Gastroesophageal sphincter (tissue), 3 donors: ENCODE measurements at regions not wholly inside any gene's neighbourhood (a gene's known extent, or its start where the extent isn't known, plus 50 kb on each side); places are given as distances from the start of the nearest gene placed in this dataset.

ENCODE experiments used
- POLR2A ChIP-seq, 2 donors: fragments of 450-650 bp; IDR thresholded peaks; one replicate each; pipeline ENCODE4 v1.6.1; 2017; ENCODE audit warnings: antibody characterized with exemption in 2 of 2, mild to moderate bottlenecking in 2 of 2, moderate library complexity in 1 of 2
- TF ChIP-seq, protein P1 (sequence below), 4 experiments: fragments of 200-600 bp in 2 of 4; fragments of 450-650 bp in 2 of 4; sonication (generic) in 1 of 4; IDR thresholded peaks; one replicate each; pipeline ENCODE4 v1.5.1; 2017 to 2019; ENCODE audit warnings: antibody characterized with exemption in 4 of 4, mild to moderate bottlenecking in 2 of 4, moderate library complexity in 2 of 4

DNA sequence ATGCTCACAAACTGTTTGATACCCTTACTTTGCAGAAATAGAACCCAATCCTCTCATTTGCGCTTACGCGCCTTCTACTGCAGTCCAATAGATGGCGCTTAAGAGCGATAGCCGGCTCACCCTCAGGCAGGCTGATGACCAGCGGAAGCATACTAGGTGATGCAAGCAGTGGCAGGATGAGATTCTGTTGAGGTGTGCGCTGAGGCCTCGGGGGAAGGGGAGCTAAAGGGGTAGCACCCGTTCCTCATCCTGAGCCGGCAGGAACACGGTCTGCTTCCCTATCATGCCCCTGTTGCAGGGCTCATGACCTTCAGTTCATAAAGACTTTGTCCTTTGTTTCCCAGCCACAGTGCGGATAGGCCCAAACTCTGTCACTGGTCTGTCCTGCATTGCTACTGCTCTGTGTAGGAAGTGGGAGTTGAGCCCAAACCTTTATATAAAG, 628.9 kb downstream of the TLL1 start:
- TF ChIP-seq POLR2A (IDR thresholded peaks at IDR 0.05), result no peak
- TF ChIP-seq, protein P1, sequence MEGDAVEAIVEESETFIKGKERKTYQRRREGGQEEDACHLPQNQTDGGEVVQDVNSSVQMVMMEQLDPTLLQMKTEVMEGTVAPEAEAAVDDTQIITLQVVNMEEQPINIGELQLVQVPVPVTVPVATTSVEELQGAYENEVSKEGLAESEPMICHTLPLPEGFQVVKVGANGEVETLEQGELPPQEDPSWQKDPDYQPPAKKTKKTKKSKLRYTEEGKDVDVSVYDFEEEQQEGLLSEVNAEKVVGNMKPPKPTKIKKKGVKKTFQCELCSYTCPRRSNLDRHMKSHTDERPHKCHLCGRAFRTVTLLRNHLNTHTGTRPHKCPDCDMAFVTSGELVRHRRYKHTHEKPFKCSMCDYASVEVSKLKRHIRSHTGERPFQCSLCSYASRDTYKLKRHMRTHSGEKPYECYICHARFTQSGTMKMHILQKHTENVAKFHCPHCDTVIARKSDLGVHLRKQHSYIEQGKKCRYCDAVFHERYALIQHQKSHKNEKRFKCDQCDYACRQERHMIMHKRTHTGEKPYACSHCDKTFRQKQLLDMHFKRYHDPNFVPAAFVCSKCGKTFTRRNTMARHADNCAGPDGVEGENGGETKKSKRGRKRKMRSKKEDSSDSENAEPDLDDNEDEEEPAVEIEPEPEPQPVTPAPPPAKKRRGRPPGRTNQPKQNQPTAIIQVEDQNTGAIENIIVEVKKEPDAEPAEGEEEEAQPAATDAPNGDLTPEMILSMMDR (IDR thresholded peaks at IDR 0.05), result no peak
